Activated T-cell treated with anti-CD3 and anti-CD28 coated beads, Interleukin-2, amount 50 U/mL, for 24 hours (primary cell): ENCODE measurements at regions not wholly inside any gene's neighbourhood (a gene's known extent, or its start where the extent isn't known, plus 50 kb on each side); places are given as distances from the start of the nearest gene placed in this dataset.

ENCODE experiments used
- DNase-seq: peaks from one replicate; pipeline ENCODE4 v3.0.0-alpha.2; 2020
- H3K27ac Mint-ChIP-seq: 2 replicates; pipeline ENCODE4 v1.8.0; 2020; ENCODE audit warnings: mild to moderate bottlenecking, mixed read lengths
- H3K27me3 Mint-ChIP-seq: 2 replicates; pipeline ENCODE4 v1.8.0; 2020; ENCODE audit warnings: mixed read lengths
- H3K36me3 Mint-ChIP-seq: 2 replicates; pipeline ENCODE4 v1.8.0; 2020; ENCODE audit warnings: low read depth, mixed read lengths
- H3K4me1 Mint-ChIP-seq: 2 replicates; pipeline ENCODE4 v1.8.0; 2020; ENCODE audit warnings: low read depth, mixed read lengths
- H3K4me3 Mint-ChIP-seq: 2 replicates; pipeline ENCODE4 v1.8.0; 2020; ENCODE audit warnings: mild to moderate bottlenecking, moderate library complexity, mixed read lengths
- H3K9me3 Mint-ChIP-seq: 2 replicates; pipeline ENCODE4 v1.8.0; 2020; ENCODE audit warnings: mixed read lengths

GRCh38 chr18:37649930-37650329, 84.3 kb upstream of the CELF4 start:
- Mint-ChIP-seq H3K9me3 (peaks cover 10% of the 10 kb centered on the region), H3K36me3 (no peaks in the 10 kb centered on the region), H3K27me3 (no peaks in the 10 kb centered on the region), H3K4me3 (no peak overlapping the region), H3K27ac (no peak overlapping the region), H3K4me1 (no peaks in the 10 kb centered on the region)
- DNase-seq: no peak

GRCh38 chr18:37649416-37649815, 83.8 kb upstream of the CELF4 start:
- H3K27ac Mint-ChIP-seq: no peak overlapping the region
- no peak for DNase-seq
- peaks cover 12% of the 10 kb centered on the region for H3K9me3 Mint-ChIP-seq
- no peaks in the 10 kb centered on the region for H3K4me1 Mint-ChIP-seq
- no peak overlapping the region for H3K4me3 Mint-ChIP-seq
- no peaks in the 10 kb centered on the region for H3K36me3 Mint-ChIP-seq
- H3K27me3 Mint-ChIP-seq: no peaks in the 10 kb centered on the region

- H3K4me1 Mint-ChIP-seq: no peaks in the 10 kb centered on the region
- peaks cover 12% of the 10 kb centered on the region for H3K9me3 Mint-ChIP-seq
- H3K4me3 Mint-ChIP-seq: no peak overlapping the region
- no peaks in the 10 kb centered on the region for H3K36me3 Mint-ChIP-seq
- no peak for DNase-seq
- no peaks in the 10 kb centered on the region for H3K27me3 Mint-ChIP-seq
- H3K27ac Mint-ChIP-seq: no peak overlapping the region
These were observed 76.0 kb upstream of the CELF4 start for GRCh38 chr18:37641573-37641972.

GRCh38 chr18:37640504-37640903, 74.9 kb upstream of the CELF4 start:
- H3K27ac Mint-ChIP-seq: no peak overlapping the region
- H3K4me3 Mint-ChIP-seq: no peak overlapping the region

GRCh38 chr18:37639846-37640245, 74.2 kb upstream of the CELF4 start:
- no peak for DNase-seq
- no peaks in the 10 kb centered on the region for H3K36me3 Mint-ChIP-seq

More at GRCh38 chr18:37640504-37640903, 74.9 kb upstream of the CELF4 start:
- Mint-ChIP-seq H3K27me3 (no peaks in the 10 kb centered on the region), H3K36me3 (no peaks in the 10 kb centered on the region), H3K4me1 (no peaks in the 10 kb centered on the region), H3K9me3 (peaks cover 12% of the 10 kb centered on the region)
- DNase-seq: no peak

GRCh38 chr18:37637478-37637850, 71.9 kb upstream of the CELF4 start:
- H3K4me3 Mint-ChIP-seq: no peak overlapping the region
- H3K27ac Mint-ChIP-seq: no peak overlapping the region
- no peaks in the 10 kb centered on the region for H3K27me3 Mint-ChIP-seq
- DNase-seq: no peak
- H3K9me3 Mint-ChIP-seq: no peaks in the 10 kb centered on the region
- no peaks in the 10 kb centered on the region for H3K4me1 Mint-ChIP-seq
- H3K36me3 Mint-ChIP-seq: no peaks in the 10 kb centered on the region

More at GRCh38 chr18:37639846-37640245, 74.2 kb upstream of the CELF4 start:
- H3K4me3 Mint-ChIP-seq: no peak overlapping the region
- H3K27ac Mint-ChIP-seq: no peak overlapping the region
- H3K4me1 Mint-ChIP-seq: no peaks in the 10 kb centered on the region
- peaks cover 12% of the 10 kb centered on the region for H3K9me3 Mint-ChIP-seq
- H3K27me3 Mint-ChIP-seq: no peaks in the 10 kb centered on the region

GRCh38 chr18:37636831-37637477, 71.4 kb upstream of the CELF4 start:
- H3K36me3 Mint-ChIP-seq: no peaks in the 10 kb centered on the region
- H3K4me3 Mint-ChIP-seq: no peak overlapping the region
- no peak for DNase-seq
- no peaks in the 10 kb centered on the region for H3K9me3 Mint-ChIP-seq
- H3K4me1 Mint-ChIP-seq: no peaks in the 10 kb centered on the region
- no peak overlapping the region for H3K27ac Mint-ChIP-seq
- H3K27me3 Mint-ChIP-seq: no peaks in the 10 kb centered on the region

GRCh38 chr18:37634516-37634915, 68.9 kb upstream of the CELF4 start:
- H3K4me3 Mint-ChIP-seq: no peak overlapping the region

GRCh38 chr18:37631422-37631821, 65.8 kb upstream of the CELF4 start:
- Mint-ChIP-seq H3K27ac (no peak overlapping the region), H3K9me3 (no peaks in the 10 kb centered on the region), H3K27me3 (no peaks in the 10 kb centered on the region), H3K36me3 (no peaks in the 10 kb centered on the region), H3K4me3 (no peak overlapping the region), H3K4me1 (no peaks in the 10 kb centered on the region)
- no peak for DNase-seq

More at GRCh38 chr18:37634516-37634915, 68.9 kb upstream of the CELF4 start:
- Mint-ChIP-seq H3K27ac (no peak overlapping the region), H3K36me3 (no peaks in the 10 kb centered on the region), H3K27me3 (no peaks in the 10 kb centered on the region), H3K4me1 (no peaks in the 10 kb centered on the region), H3K9me3 (no peaks in the 10 kb centered on the region)
- DNase-seq: no peak

GRCh38 chr18:37630334-37630733, 64.7 kb upstream of the CELF4 start:
- Mint-ChIP-seq H3K27me3 (no peaks in the 10 kb centered on the region), H3K27ac (no peak overlapping the region), H3K4me3 (no peak overlapping the region), H3K36me3 (no peaks in the 10 kb centered on the region), H3K9me3 (no peaks in the 10 kb centered on the region), H3K4me1 (no peaks in the 10 kb centered on the region)
- DNase-seq: no peak

- H3K27ac Mint-ChIP-seq: no peak overlapping the region
- no peak overlapping the region for H3K4me3 Mint-ChIP-seq
- H3K36me3 Mint-ChIP-seq: no peaks in the 10 kb centered on the region
- no peaks in the 10 kb centered on the region for H3K27me3 Mint-ChIP-seq
- no peaks in the 10 kb centered on the region for H3K9me3 Mint-ChIP-seq
- no peak for DNase-seq
- H3K4me1 Mint-ChIP-seq: no peaks in the 10 kb centered on the region
These were observed 63.0 kb upstream of the CELF4 start for GRCh38 chr18:37628470-37629220.

- Mint-ChIP-seq H3K9me3 (no peaks in the 10 kb centered on the region), H3K27ac (no peak overlapping the region), H3K27me3 (no peaks in the 10 kb centered on the region)
These were observed 58.7 kb upstream of the CELF4 start for GRCh38 chr18:37624318-37624717.

GRCh38 chr18:37619964-37620363, 54.4 kb upstream of the CELF4 start:
- Mint-ChIP-seq H3K27me3 (no peaks in the 10 kb centered on the region), H3K27ac (no peak overlapping the region)

More at GRCh38 chr18:37624318-37624717, 58.7 kb upstream of the CELF4 start:
- no peak overlapping the region for H3K4me3 Mint-ChIP-seq
- DNase-seq: no peak
- H3K4me1 Mint-ChIP-seq: no peaks in the 10 kb centered on the region
- no peaks in the 10 kb centered on the region for H3K36me3 Mint-ChIP-seq

GRCh38 chr18:37617623-37618022, 52.0 kb upstream of the CELF4 start:
- no peak for DNase-seq
- no peaks in the 10 kb centered on the region for H3K9me3 Mint-ChIP-seq
- H3K36me3 Mint-ChIP-seq: no peaks in the 10 kb centered on the region
- H3K27ac Mint-ChIP-seq: no peak overlapping the region
- no peaks in the 10 kb centered on the region for H3K27me3 Mint-ChIP-seq
- no peak overlapping the region for H3K4me3 Mint-ChIP-seq
- no peaks in the 10 kb centered on the region for H3K4me1 Mint-ChIP-seq

More at GRCh38 chr18:37619964-37620363, 54.4 kb upstream of the CELF4 start:
- DNase-seq: no peak
- H3K4me1 Mint-ChIP-seq: no peaks in the 10 kb centered on the region
- no peaks in the 10 kb centered on the region for H3K36me3 Mint-ChIP-seq
- H3K9me3 Mint-ChIP-seq: no peaks in the 10 kb centered on the region
- no peak overlapping the region for H3K4me3 Mint-ChIP-seq
